Hepatic stellate cell (primary cell): ENCODE measurements at regions not wholly inside any gene's neighbourhood (a gene's known extent, or its start where the extent isn't known, plus 50 kb on each side); places are given as distances from the start of the nearest gene placed in this dataset.
"Not testable (repeated sequence)": the region's sequence is repeated elsewhere in the genome, so short reads cannot be mapped to it uniquely, and the experiment has no call there.

Experiments used
- DNase-seq: peaks from one replicate; pipeline ENCODE4 v3.0.0; 2011; ENCODE audit warnings: low spot score

- DNase-seq: no peak
These were observed 358.4 kb upstream of the LMCD1 start for GRCh38 chr3:8143186-8143585.

GRCh38 chr3:8145661-8146060 is 356.0 kb upstream of the LMCD1 start:
- no peak for DNase-seq

GRCh38 chr3:8147711-8148110 is 353.9 kb upstream of the LMCD1 start:
- no peak for DNase-seq

- no peak for DNase-seq
These were observed 348.7 kb upstream of the LMCD1 start for GRCh38 chr3:8152821-8153418.

GRCh38 chr3:8153800-8154199 is 347.8 kb upstream of the LMCD1 start:
- no peak for DNase-seq

- DNase-seq: no peak
These were observed 347.0 kb upstream of the LMCD1 start for GRCh38 chr3:8154617-8155016.

- no peak for DNase-seq
These were observed 345.5 kb upstream of the LMCD1 start for GRCh38 chr3:8156138-8156537.

- DNase-seq: no peak
These were observed 344.8 kb upstream of the LMCD1 start for GRCh38 chr3:8156831-8157230.

- no peak for DNase-seq
These were observed 344.0 kb upstream of the LMCD1 start for GRCh38 chr3:8157640-8158039.

GRCh38 chr3:8164145-8164544 is 337.5 kb upstream of the LMCD1 start:
- DNase-seq: no peak

- DNase-seq: no peak
These were observed 335.6 kb upstream of the LMCD1 start for GRCh38 chr3:8166014-8166413.

- no peak for DNase-seq
These were observed 330.6 kb upstream of the LMCD1 start for GRCh38 chr3:8170971-8171508.

GRCh38 chr3:8173892-8174291 is 327.7 kb upstream of the LMCD1 start:
- no peak for DNase-seq

- not testable (repeated sequence) for DNase-seq
These were observed 324.7 kb upstream of the LMCD1 start for GRCh38 chr3:8176759-8177483.

GRCh38 chr3:8178516-8178915 is 323.1 kb upstream of the LMCD1 start:
- not testable (repeated sequence) for DNase-seq

GRCh38 chr3:8182904-8183303 is 318.7 kb upstream of the LMCD1 start:
- DNase-seq: no peak

GRCh38 chr3:8183627-8184026 is 318.0 kb upstream of the LMCD1 start:
- DNase-seq: no peak

GRCh38 chr3:8186213-8186612 is 315.4 kb upstream of the LMCD1 start:
- DNase-seq: no peak

GRCh38 chr3:8187996-8188395 is 313.6 kb upstream of the LMCD1 start:
- DNase-seq: no peak

GRCh38 chr3:8189051-8189450 is 312.6 kb upstream of the LMCD1 start:
- DNase-seq: no peak

GRCh38 chr3:8191406-8191805 is 310.2 kb upstream of the LMCD1 start:
- no peak for DNase-seq

GRCh38 chr3:8197384-8197783 is 304.2 kb upstream of the LMCD1 start:
- DNase-seq: no peak

GRCh38 chr3:8198605-8199004 is 303.0 kb upstream of the LMCD1 start:
- DNase-seq: no peak

- DNase-seq: no peak
These were observed 300.6 kb upstream of the LMCD1 start for GRCh38 chr3:8200996-8201395.
